ENCODE measurements at regions not wholly inside any gene's neighbourhood (a gene's known extent, or its start where the extent isn't known, plus 50 kb on each side); places are given as distances from the start of the nearest gene placed in this dataset.

DNA sequence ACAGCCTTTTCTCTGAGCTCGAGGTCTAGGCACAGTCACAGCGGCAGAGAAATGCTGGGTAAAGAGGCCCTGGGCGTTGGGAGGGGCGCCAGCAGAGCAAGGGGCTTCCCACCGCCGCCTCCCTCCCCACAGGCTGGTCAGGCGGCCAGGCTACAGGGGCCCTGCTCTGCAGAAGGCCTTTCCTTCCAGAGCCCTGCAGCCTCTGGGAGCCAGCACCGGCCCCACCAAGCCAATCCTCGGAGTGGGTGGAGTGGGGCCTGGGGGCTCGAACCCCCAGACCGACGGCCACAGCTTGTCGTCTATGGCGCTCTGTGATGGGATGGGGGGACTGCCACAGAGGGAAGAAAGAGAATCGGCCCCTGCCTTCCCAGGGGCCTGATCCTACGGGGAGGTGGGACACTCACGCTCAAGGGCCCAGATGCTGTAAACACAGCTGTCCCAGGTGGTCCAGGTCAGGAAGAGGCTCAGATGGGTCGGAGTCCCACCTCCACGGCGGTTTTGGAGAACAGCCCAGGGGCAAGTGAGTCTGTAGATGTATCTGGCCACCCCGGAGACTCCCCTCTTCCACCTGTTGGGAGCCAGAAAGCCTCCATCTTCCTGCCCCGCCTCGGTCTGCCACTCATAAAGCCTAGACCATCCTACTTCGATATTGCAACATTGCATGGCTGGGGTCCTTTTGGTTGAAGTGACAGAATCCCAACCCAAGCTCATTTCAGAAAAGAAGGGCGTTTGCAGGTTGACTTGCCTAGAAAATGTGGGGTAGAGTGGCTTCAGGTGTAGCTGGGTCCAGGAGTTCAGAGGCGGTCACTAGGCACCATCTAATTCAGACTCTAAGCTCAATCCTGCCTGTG is 95.6 kb downstream of the SIK1 start:
- TF ChIP-seq, protein P1, sequence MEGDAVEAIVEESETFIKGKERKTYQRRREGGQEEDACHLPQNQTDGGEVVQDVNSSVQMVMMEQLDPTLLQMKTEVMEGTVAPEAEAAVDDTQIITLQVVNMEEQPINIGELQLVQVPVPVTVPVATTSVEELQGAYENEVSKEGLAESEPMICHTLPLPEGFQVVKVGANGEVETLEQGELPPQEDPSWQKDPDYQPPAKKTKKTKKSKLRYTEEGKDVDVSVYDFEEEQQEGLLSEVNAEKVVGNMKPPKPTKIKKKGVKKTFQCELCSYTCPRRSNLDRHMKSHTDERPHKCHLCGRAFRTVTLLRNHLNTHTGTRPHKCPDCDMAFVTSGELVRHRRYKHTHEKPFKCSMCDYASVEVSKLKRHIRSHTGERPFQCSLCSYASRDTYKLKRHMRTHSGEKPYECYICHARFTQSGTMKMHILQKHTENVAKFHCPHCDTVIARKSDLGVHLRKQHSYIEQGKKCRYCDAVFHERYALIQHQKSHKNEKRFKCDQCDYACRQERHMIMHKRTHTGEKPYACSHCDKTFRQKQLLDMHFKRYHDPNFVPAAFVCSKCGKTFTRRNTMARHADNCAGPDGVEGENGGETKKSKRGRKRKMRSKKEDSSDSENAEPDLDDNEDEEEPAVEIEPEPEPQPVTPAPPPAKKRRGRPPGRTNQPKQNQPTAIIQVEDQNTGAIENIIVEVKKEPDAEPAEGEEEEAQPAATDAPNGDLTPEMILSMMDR (IDR thresholded peaks at IDR 0.05; ENCODE audit: low read depth, low read length): no peak
- Histone ChIP-seq H3K4me1 (peaks cover 14% of the 10 kb centered on the region), H3K27me3 (no peaks in the 10 kb centered on the region), H3K4me3 (ENCODE audit: low read depth, low read length) (no peak overlapping the region), H3K36me3 (no peaks in the 10 kb centered on the region), H3K9me3 (no peaks in the 10 kb centered on the region)
- no peak for DNase-seq

DNA sequence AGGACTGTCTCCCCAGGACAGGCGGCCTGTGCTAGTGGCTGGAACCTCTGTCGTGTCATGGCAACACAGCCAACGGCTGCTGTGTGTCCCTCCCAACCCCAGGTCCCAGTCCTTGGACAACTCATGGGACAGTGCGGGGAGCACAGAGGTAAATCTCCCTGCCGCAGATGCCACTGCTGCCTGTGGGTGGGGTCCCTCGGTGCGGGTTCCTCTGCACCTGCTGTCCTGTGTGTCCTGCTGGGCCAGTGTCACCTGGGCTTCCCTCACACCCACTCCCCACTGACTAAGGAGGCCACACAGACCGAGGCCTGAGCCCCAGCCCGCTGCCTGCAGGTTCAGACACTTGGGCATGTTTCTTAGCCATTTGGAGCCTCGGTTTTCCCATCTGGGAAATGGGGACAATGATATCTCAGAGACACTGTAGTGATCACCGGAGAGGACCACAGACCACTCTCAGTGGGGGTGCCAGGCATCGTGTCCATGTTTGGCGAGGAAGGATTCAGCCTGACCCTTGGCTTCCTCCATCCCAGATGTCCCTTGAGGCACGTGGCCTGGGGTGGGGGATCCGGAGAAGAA is 96.5 kb downstream of the SIK1 start:
- TF ChIP-seq, protein P1 (IDR thresholded peaks at IDR 0.05; ENCODE audit: low read depth, low read length): no peak
- Histone ChIP-seq H3K27me3 (no peaks in the 10 kb centered on the region), H3K4me3 (ENCODE audit: low read depth, low read length) (no peak overlapping the region), H3K36me3 (no peaks in the 10 kb centered on the region), H3K4me1 (peaks cover 14% of the 10 kb centered on the region), H3K9me3 (no peaks in the 10 kb centered on the region)
- no peak for DNase-seq

DNA sequence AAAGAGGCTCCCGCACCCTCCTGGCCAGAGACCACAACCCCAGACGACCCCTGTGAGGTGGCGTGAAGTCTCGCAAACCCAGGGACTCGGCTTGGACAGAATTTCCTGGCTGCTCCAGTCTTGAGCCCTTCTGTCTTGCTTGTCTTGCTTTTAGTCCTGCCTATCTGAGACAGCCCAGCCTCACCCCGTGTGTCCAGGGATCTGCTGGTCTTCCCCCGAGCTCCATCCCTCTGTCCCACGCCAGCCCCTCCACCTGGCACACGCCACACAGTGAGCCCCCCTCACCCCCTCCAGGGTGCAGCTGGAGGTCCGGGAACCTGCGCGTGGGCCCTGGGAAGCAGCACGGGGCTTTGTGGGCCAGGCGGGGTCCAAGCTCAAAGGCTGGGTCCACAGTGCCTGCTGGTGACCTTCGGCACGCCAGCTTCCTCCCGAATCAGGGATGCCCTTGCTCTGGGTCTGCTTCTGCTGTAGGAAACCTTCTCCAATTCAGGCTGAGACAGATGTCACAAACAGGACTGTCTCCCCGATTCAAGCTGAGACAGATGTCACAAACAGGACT is 97.1 kb downstream of the SIK1 start:
- TF ChIP-seq, protein P1 (IDR thresholded peaks at IDR 0.05; ENCODE audit: low read depth, low read length): no peak
- no peaks in the 10 kb centered on the region for H3K9me3 ChIP-seq
- H3K36me3 ChIP-seq: no peaks in the 10 kb centered on the region
- no peak overlapping the region for H3K4me3 ChIP-seq (ENCODE audit: low read depth, low read length)
- H3K27me3 ChIP-seq: no peaks in the 10 kb centered on the region
- peaks cover 14% of the 10 kb centered on the region for H3K4me1 ChIP-seq
- DNase-seq: no peak

DNA sequence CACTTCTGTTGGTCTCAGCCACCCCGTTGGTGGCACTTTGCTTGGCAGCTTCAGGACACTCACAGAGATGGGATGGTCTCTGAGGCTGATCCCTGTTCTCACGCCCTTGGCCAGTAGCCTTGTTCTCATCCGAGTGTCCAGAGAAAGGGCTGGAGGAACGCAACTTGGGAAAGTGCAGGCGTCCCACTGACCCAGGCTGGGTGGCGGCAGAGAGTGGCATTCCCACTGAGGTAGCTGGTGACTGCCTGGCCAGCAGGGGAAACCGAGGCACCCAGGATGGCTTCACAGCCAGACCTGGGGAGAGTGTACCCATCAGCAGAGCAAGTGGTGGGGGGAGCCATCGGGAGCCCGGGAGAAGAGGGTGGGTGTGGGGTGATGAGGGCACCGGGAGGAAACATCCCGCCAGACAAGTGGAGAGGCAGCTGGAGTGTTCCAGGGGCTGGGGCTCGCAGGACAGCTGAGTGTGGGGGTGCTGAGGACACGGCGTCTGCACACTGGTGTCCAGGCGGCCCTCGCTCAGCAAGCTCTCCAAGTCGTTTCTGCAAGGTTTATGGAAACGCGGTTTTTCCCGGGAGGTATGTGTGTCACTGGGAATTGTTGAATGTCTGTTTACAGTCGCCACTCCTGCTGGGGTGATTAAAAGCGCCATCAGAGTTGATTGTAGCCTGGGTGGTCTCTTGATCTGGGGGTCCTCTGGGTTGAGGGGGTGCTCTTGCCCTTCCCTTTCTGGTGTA is 97.8 kb downstream of the SIK1 start:
- no peaks in the 10 kb centered on the region for H3K27me3 ChIP-seq
- TF ChIP-seq, protein P1 (IDR thresholded peaks at IDR 0.05; ENCODE audit: low read depth, low read length): no peak
- H3K9me3 ChIP-seq: no peaks in the 10 kb centered on the region
- H3K36me3 ChIP-seq: no peaks in the 10 kb centered on the region
- H3K4me1 ChIP-seq: peaks cover 14% of the 10 kb centered on the region
- DNase-seq: no peak
- H3K4me3 ChIP-seq (ENCODE audit: low read depth, low read length): no peak overlapping the region

DNA sequence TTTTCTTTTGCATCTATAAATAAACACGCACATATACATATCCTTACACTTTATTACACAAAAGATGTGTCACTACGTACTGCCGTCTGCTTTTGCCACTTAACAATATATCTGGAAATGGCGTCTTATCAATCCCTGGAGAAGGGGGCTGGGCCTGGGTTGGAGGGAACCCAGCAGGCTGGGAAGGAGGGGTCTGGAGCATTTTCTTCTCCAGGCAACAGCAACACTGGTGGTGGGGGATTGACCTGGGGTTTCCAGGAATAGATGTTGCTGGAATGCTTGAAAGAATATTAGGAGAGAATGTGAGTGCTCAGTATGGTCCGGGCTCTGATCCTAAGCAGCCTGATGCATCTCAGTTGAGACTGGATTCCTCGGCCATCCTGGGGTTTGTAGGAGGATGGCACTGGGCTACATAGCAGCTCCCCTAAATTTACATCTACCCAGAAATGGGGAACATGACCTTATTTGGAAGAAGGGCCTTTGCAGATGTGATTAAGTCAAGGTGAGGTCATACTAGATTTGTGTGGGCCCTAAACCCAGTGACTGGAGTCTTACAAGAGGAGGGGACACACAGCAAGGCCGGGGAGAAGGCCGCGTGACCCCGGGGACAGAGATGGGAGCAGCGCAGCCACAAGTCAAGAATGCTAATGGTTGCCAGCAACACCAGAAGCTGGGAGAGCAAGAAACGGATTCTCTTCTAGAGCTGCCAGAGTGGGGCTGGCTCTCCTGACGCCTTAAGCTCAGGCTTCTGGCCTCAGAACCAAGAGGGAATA is 98.6 kb downstream of the SIK1 start:
- DNase-seq: peak; percentile 52
- no peaks in the 10 kb centered on the region for H3K9me3 ChIP-seq
- no peaks in the 10 kb centered on the region for H3K27me3 ChIP-seq
- no peak overlapping the region for H3K4me3 ChIP-seq (ENCODE audit: low read depth, low read length)
- TF ChIP-seq, protein P1 (IDR thresholded peaks at IDR 0.05; ENCODE audit: low read depth, low read length): no peak
- H3K36me3 ChIP-seq: no peaks in the 10 kb centered on the region
- peaks cover 11% of the 10 kb centered on the region for H3K4me1 ChIP-seq
